HepG2 (cell line): ENCODE measurements at regions not wholly inside any gene's neighbourhood (a gene's known extent, or its start where the extent isn't known, plus 50 kb on each side); places are given as distances from the start of the nearest gene placed in this dataset.

Source experiments
- ATAC-seq: fragments of 200-7000 bp; cut with Tn5 transposase; 3 replicates; pipeline ENCODE4 v1.9.1; 2020; ENCODE audit warnings: mild to moderate bottlenecking, moderate library complexity
- BruUV-seq: library from RNA; stranded (reverse); fragments of 400-500 nt; replicated peaks from 2 replicates; lab custom pipeline; 2021; lab: Mats Ljungman, UMichigan
- CTCF ChIA-PET: fragments of 300-600 bp; formaldehyde crosslinking; extraction: SDS; loops from one replicate; lab custom pipeline; 2021; ENCODE audit warnings: low total read pairs, inconsistent platforms, low intra/inter-chr PET ratio; lab: Yijun Ruan, JAX
- POLR2A ChIA-PET: fragments of 350-600 bp; sonication (Branson Sonifier 250); formaldehyde crosslinking; loops from one replicate; lab custom pipeline; 2020; ENCODE audit warnings: antibody characterized with exemption, inconsistent platforms; lab: Yijun Ruan, JAX
- DNase-seq: peaks from one replicate; pipeline ENCODE4 v3.0.0-alpha.2; 2015; ENCODE audit warnings: low spot score
- FAIRE-seq: peaks from 3 replicates; lab custom pipeline; 2011; peaks lifted over from hg19 to GRCh38; lab: Jason Lieb, UNC
- H2AFZ ChIP-seq: one replicate; pipeline ENCODE4 v1.6.1; 2011; ENCODE audit warnings: low read length, inconsistent platforms
- H3K27ac ChIP-seq: fragments of 300-600 bp; 3 replicates; pipeline ENCODE4 v1.8.0; 2011; ENCODE audit warnings: mixed run types, mild to moderate bottlenecking, mixed read lengths, low read length, inconsistent platforms; ENCODE audit not compliant: insufficient read depth; ENCODE audit errors: extremely low read length
- H3K27me3 ChIP-seq, 2 experiments: fragments of 200-600 bp in 1 of 2; 2 replicates in 1 of 2; 3 replicates in 1 of 2; pipeline versions ENCODE4 v1.6.0 to v1.8.0; 2011; ENCODE audit warnings: low read length in 2 of 2, mild to moderate bottlenecking in 2 of 2, moderate library complexity in 2 of 2, inconsistent platforms in 1 of 2; ENCODE audit not compliant: insufficient read depth in 2 of 2, control insufficient read depth in 1 of 2
- H3K36me3 ChIP-seq, 2 experiments: fragments of 200-600 bp in 1 of 2; replicated peaks in 1 of 2; 2 replicates in 1 of 2; 3 replicates in 1 of 2; pipeline versions ENCODE4 v1.5.1 to v1.8.0; 2011; ENCODE audit warnings: low read length in 2 of 2, inconsistent platforms in 1 of 2; ENCODE audit not compliant: insufficient read depth in 2 of 2, control insufficient read depth in 1 of 2
- H3K4me1 ChIP-seq: 2 replicates; pipeline ENCODE4 v1.5.1; 2012; ENCODE audit warnings: low read length, inconsistent platforms; ENCODE audit not compliant: insufficient read depth
- H3K4me2 ChIP-seq: 2 replicates; pipeline ENCODE4 v1.6.0; 2011; ENCODE audit warnings: low read depth, low read length, inconsistent platforms
- H3K4me3 ChIP-seq, 3 experiments: fragments of 200-600 bp in 1 of 3; sonication (generic), shearing (Covaris generic) in 1 of 3; replicated peaks in 1 of 3; 2 replicates each; pipeline ENCODE4 v1.5.1; 2011 to 2016; ENCODE audit warnings: low read length in 3 of 3, inconsistent platforms in 2 of 3, low read depth in 2 of 3, mild to moderate bottlenecking in 2 of 3, control low read depth in 1 of 3, mixed read lengths in 1 of 3; ENCODE audit not compliant: insufficient read depth in 1 of 3
- H3K79me2 ChIP-seq: one replicate; pipeline ENCODE4 v1.6.1; 2011; ENCODE audit warnings: low read length, inconsistent platforms; ENCODE audit not compliant: insufficient read depth
- H3K9ac ChIP-seq: 2 replicates; pipeline ENCODE4 v1.6.0; 2011; ENCODE audit warnings: mild to moderate bottlenecking, low read depth, low read length, inconsistent platforms; ENCODE audit not compliant: insufficient read depth
- H3K9me3 ChIP-seq: 2 replicates; pipeline ENCODE4 v1.5.1; 2012; ENCODE audit warnings: mild to moderate bottlenecking, low read length
- H4K20me1 ChIP-seq: 2 replicates; pipeline ENCODE4 v1.6.0; 2011; ENCODE audit warnings: inconsistent platforms, mild to moderate bottlenecking, low read length, moderate library complexity; ENCODE audit not compliant: insufficient read depth
- GABPA ChIP-seq, 2 experiments: IDR thresholded peaks; 2 replicates each; pipeline ENCODE4 v1.6.1; 2011 to 2016; ENCODE audit warnings: low read depth in 2 of 2, low read length in 1 of 2, missing biosample characterization in 1 of 2, missing genetic modification characterization in 1 of 2
- JUN ChIP-seq: sonication (generic); formaldehyde crosslinking; IDR thresholded peaks from 2 replicates; pipeline ENCODE4 v1.4.0; 2020; ENCODE audit warnings: mild to moderate bottlenecking, missing genetic modification reagents
- ZBTB14 ChIP-seq: sonication (generic); formaldehyde crosslinking; IDR thresholded peaks from 2 replicates; pipeline ENCODE4 v1.4.0; 2020; ENCODE audit warnings: missing genetic modification reagents
- ZNF564 ChIP-seq: sonication (generic); formaldehyde crosslinking; IDR thresholded peaks from 2 replicates; pipeline ENCODE4 v1.8.1; 2023; ENCODE audit warnings: mild to moderate bottlenecking, missing genetic modification reagents
- ZSCAN22 ChIP-seq: sonication (generic); formaldehyde crosslinking; IDR thresholded peaks from 2 replicates; pipeline ENCODE4 v1.4.0; 2020; ENCODE audit warnings: mild to moderate bottlenecking, missing genetic modification reagents
- WGBS: methylation state at CpG from one replicate; pipeline ENCODE4 v1.1.6; 2017; ENCODE audit warnings: low lambda C conversion rate; 5-methylcytosine and 5-hydroxymethylcytosine counted together
- in situ Hi-C: cut with HindIII; loops from 2 replicates; pipeline ENCODE4 v1.10.0; 2017; ENCODE audit warnings: low pct_unique_long_range_greater_than_20kb; ENCODE audit not compliant: extremely low pct_ligation_motif_present
- intact Hi-C: fragments of 100-400 bp; cut with micrococcal nuclease; formaldehyde crosslinking; loops from one replicate; pipeline ENCODE4 v1.10.0; 2022; ENCODE audit not compliant: unreplicated experiment
- small RNA-seq, 3 experiments: library from RNA; depleted of rRNA; stranded (forward); fragments of <200 nt; gene quantifications; one replicate each; pipeline ENCODE3, GENCODE V24; 2012; ENCODE audit warnings: low read depth in 2 of 3, low replicate concordance in 1 of 3; ENCODE audit not compliant: insufficient read length in 3 of 3, insufficient read depth in 2 of 3
- TF ChIP-seq, protein P1 (sequence below): sonication (generic); formaldehyde crosslinking; IDR thresholded peaks from 2 replicates; pipeline ENCODE4 v1.8.0; 2022; ENCODE audit warnings: missing genetic modification reagents, mild to moderate bottlenecking, inconsistent platforms, borderline replicate concordance
- TF ChIP-seq, protein P2 (sequence below): sonication (generic); formaldehyde crosslinking; IDR thresholded peaks from 2 replicates; pipeline ENCODE4 v1.4.0; 2020; ENCODE audit warnings: missing genetic modification reagents

GRCh38 chr13:103130146-103130545 lies 63.9 kb upstream of the SLC10A2 start:
- no peak overlapping the region for H3K4me2 ChIP-seq

More at GRCh38 chr13:103130146-103130545, 63.9 kb upstream of the SLC10A2 start:
- in situ Hi-C loops, result loop anchor here (25.0 kb wide), 1 partner anchor 218 kb away; no protein-coding TSS in a partner anchor
- H3K4me3 ChIP-seq, result no peak overlapping the region
- H2AFZ ChIP-seq, result no peak overlapping the region
- intact Hi-C loops, result no loop called here
- H3K9ac ChIP-seq, result no peak overlapping the region
- no peaks in the 10 kb centered on the region for H3K36me3 ChIP-seq
- ChIA-PET CTCF (no interaction called here), POLR2A (no interaction called here)
- TF ChIP-seq, protein P1, sequence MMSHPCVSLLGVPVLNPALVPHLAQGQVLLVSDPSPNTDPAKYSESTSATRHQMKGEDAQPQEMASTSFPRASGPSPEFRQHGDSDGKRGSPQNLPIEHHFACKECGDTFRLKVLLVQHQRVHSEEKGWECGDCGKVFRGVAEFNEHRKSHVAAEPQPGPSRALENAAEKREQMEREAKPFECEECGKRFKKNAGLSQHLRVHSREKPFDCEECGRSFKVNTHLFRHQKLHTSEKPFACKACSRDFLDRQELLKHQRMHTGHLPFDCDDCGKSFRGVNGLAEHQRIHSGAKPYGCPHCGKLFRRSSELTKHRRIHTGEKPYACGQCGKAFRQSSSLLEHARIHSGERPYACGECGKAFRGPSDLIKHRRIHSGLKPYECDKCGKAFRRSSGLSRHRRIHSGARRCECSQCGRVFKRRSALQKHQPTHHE, result no peak
- TF ChIP-seq ZBTB14 (CRISPR knock-in tag) (no peak), GABPA (IDR thresholded peaks at IDR 0.05; ENCODE audit: low read depth, low read length) (no peak), GABPA (CRISPR knock-in tag; IDR thresholded peaks at IDR 0.05; ENCODE audit: low read depth) (no peak), JUN (CRISPR knock-in tag) (no peak), ZNF564 (CRISPR knock-in tag) (no peak), ZSCAN22 (CRISPR knock-in tag) (no peak)
- TF ChIP-seq, protein P2, sequence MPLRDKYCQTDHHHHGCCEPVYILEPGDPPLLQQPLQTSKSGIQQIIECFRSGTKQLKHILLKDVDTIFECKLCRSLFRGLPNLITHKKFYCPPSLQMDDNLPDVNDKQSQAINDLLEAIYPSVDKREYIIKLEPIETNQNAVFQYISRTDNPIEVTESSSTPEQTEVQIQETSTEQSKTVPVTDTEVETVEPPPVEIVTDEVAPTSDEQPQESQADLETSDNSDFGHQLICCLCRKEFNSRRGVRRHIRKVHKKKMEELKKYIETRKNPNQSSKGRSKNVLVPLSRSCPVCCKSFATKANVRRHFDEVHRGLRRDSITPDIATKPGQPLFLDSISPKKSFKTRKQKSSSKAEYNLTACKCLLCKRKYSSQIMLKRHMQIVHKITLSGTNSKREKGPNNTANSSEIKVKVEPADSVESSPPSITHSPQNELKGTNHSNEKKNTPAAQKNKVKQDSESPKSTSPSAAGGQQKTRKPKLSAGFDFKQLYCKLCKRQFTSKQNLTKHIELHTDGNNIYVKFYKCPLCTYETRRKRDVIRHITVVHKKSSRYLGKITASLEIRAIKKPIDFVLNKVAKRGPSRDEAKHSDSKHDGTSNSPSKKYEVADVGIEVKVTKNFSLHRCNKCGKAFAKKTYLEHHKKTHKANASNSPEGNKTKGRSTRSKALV (CRISPR knock-in tag), result no peak
- H4K20me1 ChIP-seq, result no peaks in the 10 kb centered on the region
- whole genome bisulfite sequencing, result 65% methylated on average over 5 of the region's 5 CpGs
- H3K9me3 ChIP-seq, result no peaks in the 10 kb centered on the region
- no peak overlapping the region for H3K27ac ChIP-seq
- H3K4me1 ChIP-seq, result peaks cover 10% of the 10 kb centered on the region
- FAIRE-seq (no peak), DNase-seq (no peak), ATAC-seq (no peak)
- no peaks in the 10 kb centered on the region for H3K79me2 ChIP-seq
- no peaks in the 10 kb centered on the region for H3K27me3 ChIP-seq
- BruUV-seq, result no TSS peak

Small RNAs in the stretch of these regions (small RNA-seq; reads per million reads assigned to genes)
- gene RF00402 (0 reads per million in 3 experiments), gene RF02090 (0 reads per million in 3 experiments), gene RF02091 (0 reads per million in 3 experiments), gene RNA5SP38 (0 reads per million in 3 experiments)
